OCI-LY7 (cell line): ENCODE measurements at regions not wholly inside any gene's neighbourhood (a gene's known extent, or its start where the extent isn't known, plus 50 kb on each side); places are given as distances from the start of the nearest gene placed in this dataset.

Experiments used
- BruUV-seq: library from RNA; stranded (reverse); fragments of 400-500 nt; replicated peaks from 2 replicates; lab custom pipeline; 2021; lab: Mats Ljungman, UMichigan
- CTCF ChIA-PET: fragments of 300-600 bp; sonication (Branson Sonifier 250); formaldehyde crosslinking; loops from one replicate; lab custom pipeline; 2022; ENCODE audit warnings: antibody characterized with exemption; ENCODE audit not compliant: unreplicated experiment; lab: Charles Lee
- POLR2A ChIA-PET: fragments of 300-600 bp; sonication (Branson Sonifier 250); formaldehyde crosslinking; loops from one replicate; lab custom pipeline; 2022; ENCODE audit warnings: antibody characterized with exemption; lab: Charles Lee
- DNase-seq: peaks from one replicate; pipeline ENCODE4 v3.0.0-alpha.2; 2015; ENCODE audit warnings: low spot score
- H2AFZ ChIP-seq: fragments of 200-600 bp; sonication (generic), shearing (Covaris generic); 2 replicates; pipeline ENCODE4 v1.6.1; 2014; ENCODE audit warnings: mild to moderate bottlenecking, antibody characterized with exemption, low read length, moderate library complexity
- H3K27ac ChIP-seq: fragments of 200-600 bp; sonication (generic); 2 replicates; pipeline ENCODE4 v1.5.1; 2014; ENCODE audit warnings: mixed run types, low read depth, mild to moderate bottlenecking, moderate library complexity, low read length, inconsistent platforms; ENCODE audit not compliant: poor library complexity, severe bottlenecking
- H3K36me3 ChIP-seq: fragments of 200-600 bp; sonication (generic); 2 replicates; pipeline ENCODE4 v1.6.1; 2014; ENCODE audit warnings: mild to moderate bottlenecking, antibody characterized with exemption, low read length, moderate library complexity, mixed read lengths; ENCODE audit not compliant: insufficient read depth
- H3K4me1 ChIP-seq: fragments of 200-600 bp; sonication (generic); 2 replicates; pipeline ENCODE4 v1.5.1; 2014; ENCODE audit warnings: mild to moderate bottlenecking, low read length; ENCODE audit not compliant: insufficient read depth, poor library complexity, severe bottlenecking
- H3K4me2 ChIP-seq: fragments of 200-600 bp; sonication (generic); 2 replicates; pipeline ENCODE4 v1.6.1; 2014; ENCODE audit warnings: mild to moderate bottlenecking, low read length
- H3K4me3 ChIP-seq: fragments of 200-600 bp; sonication (generic); 2 replicates; pipeline ENCODE4 v1.5.1; 2014; ENCODE audit warnings: mild to moderate bottlenecking, low read depth, low read length; ENCODE audit not compliant: poor library complexity, severe bottlenecking
- H3K79me2 ChIP-seq: fragments of 200-600 bp; sonication (generic); 2 replicates; pipeline ENCODE4 v1.6.1; 2016; ENCODE audit warnings: low read depth, mild to moderate bottlenecking, low read length, moderate library complexity, mixed read lengths; ENCODE audit not compliant: insufficient read depth
- H3K9me2 ChIP-seq: fragments of 200-600 bp; sonication (generic); 2 replicates; pipeline ENCODE4 v1.6.1; 2016; ENCODE audit warnings: mild to moderate bottlenecking, low read length, mixed read lengths; ENCODE audit not compliant: insufficient read depth
- H3K9me3 ChIP-seq: fragments of 200-600 bp; sonication (generic); 2 replicates; pipeline ENCODE4 v1.6.1; 2014; ENCODE audit warnings: mild to moderate bottlenecking, mixed run types, low read length, mixed read lengths
- H4K20me1 ChIP-seq: fragments of 200-600 bp; sonication (generic); 2 replicates; pipeline ENCODE4 v1.6.1; 2014; ENCODE audit warnings: mild to moderate bottlenecking, antibody characterized with exemption, low read length, moderate library complexity, mixed read lengths; ENCODE audit not compliant: insufficient read depth
- CTCF ChIP-seq: fragments of 200-600 bp; sonication (generic); conservative IDR thresholded peaks from 2 replicates; pipeline ENCODE4 v1.5.1; 2014; ENCODE audit warnings: mild to moderate bottlenecking, antibody characterized with exemption, low read length, moderate library complexity, mixed read lengths
- EZH2phosphoT487 ChIP-seq: fragments of 200-600 bp; sonication (generic); IDR thresholded peaks from 2 replicates; pipeline ENCODE4 v1.6.1; 2018; ENCODE audit warnings: low read depth, borderline replicate concordance, mild to moderate bottlenecking, mixed run types, antibody characterized with exemption, low read length, moderate library complexity, mixed read lengths
- intact Hi-C: fragments of 100-400 bp; cut with micrococcal nuclease; formaldehyde crosslinking; loops from one replicate; pipeline ENCODE4 v1.10.0; 2022; ENCODE audit not compliant: unreplicated experiment

GRCh38 chr12:118526255-118527095, 150.1 kb downstream of the SUDS3 start:
- H3K4me3 ChIP-seq: no peak overlapping the region
- DNase-seq: no peak
- no peak overlapping the region for H3K27ac ChIP-seq
- no peaks in the 10 kb centered on the region for H3K79me2 ChIP-seq
- BruUV-seq: no TSS peak
- H3K36me3 ChIP-seq: no peaks in the 10 kb centered on the region
- H2AFZ ChIP-seq: no peak overlapping the region
- TF ChIP-seq EZH2phosphoT487: no peak
- TF ChIP-seq CTCF: no peak
- H3K9me2 ChIP-seq: no peaks in the 10 kb centered on the region
- H4K20me1 ChIP-seq: no peaks in the 10 kb centered on the region
- ChIA-PET POLR2A (no interaction called here), CTCF (no interaction called here)
- no peak overlapping the region for H3K4me2 ChIP-seq
- no peaks in the 10 kb centered on the region for H3K9me3 ChIP-seq
- intact Hi-C loops: no loop called here
- no peaks in the 10 kb centered on the region for H3K4me1 ChIP-seq

- Histone ChIP-seq H3K9me3 (no peaks in the 10 kb centered on the region), H3K4me3 (no peak overlapping the region), H3K27ac (no peak overlapping the region), H3K4me1 (no peaks in the 10 kb centered on the region), H3K79me2 (no peaks in the 10 kb centered on the region), H4K20me1 (no peaks in the 10 kb centered on the region), H3K4me2 (no peak overlapping the region), H2AFZ (no peak overlapping the region), H3K36me3 (no peaks in the 10 kb centered on the region), H3K9me2 (no peaks in the 10 kb centered on the region)
- no peak for DNase-seq
- TF ChIP-seq EZH2phosphoT487 (no peak), CTCF (no peak)
- POLR2A ChIA-PET: no interaction called here
- no TSS peak for BruUV-seq
- CTCF ChIA-PET: no interaction called here
- intact Hi-C loops: no loop called here
These were observed 151.0 kb downstream of the SUDS3 start for GRCh38 chr12:118527310-118527709.

GRCh38 chr12:118528625-118529024, 152.3 kb downstream of the SUDS3 start:
- ChIA-PET CTCF (no interaction called here), POLR2A (no interaction called here)
- Histone ChIP-seq H3K4me1 (no peaks in the 10 kb centered on the region), H4K20me1 (no peaks in the 10 kb centered on the region), H3K4me3 (no peak overlapping the region), H3K9me3 (no peaks in the 10 kb centered on the region), H3K36me3 (no peaks in the 10 kb centered on the region), H2AFZ (no peak overlapping the region), H3K9me2 (no peaks in the 10 kb centered on the region), H3K27ac (no peak overlapping the region), H3K79me2 (no peaks in the 10 kb centered on the region), H3K4me2 (no peak overlapping the region)
- no peak for TF ChIP-seq CTCF
- no peak for TF ChIP-seq EZH2phosphoT487
- intact Hi-C loops: no loop called here
- BruUV-seq: no TSS peak
- DNase-seq: no peak
